ENCODE measurements at regions not wholly inside any gene's neighbourhood (a gene's known extent, or its start where the extent isn't known, plus 50 kb on each side); places are given as distances from the start of the nearest gene placed in this dataset.

DNA sequence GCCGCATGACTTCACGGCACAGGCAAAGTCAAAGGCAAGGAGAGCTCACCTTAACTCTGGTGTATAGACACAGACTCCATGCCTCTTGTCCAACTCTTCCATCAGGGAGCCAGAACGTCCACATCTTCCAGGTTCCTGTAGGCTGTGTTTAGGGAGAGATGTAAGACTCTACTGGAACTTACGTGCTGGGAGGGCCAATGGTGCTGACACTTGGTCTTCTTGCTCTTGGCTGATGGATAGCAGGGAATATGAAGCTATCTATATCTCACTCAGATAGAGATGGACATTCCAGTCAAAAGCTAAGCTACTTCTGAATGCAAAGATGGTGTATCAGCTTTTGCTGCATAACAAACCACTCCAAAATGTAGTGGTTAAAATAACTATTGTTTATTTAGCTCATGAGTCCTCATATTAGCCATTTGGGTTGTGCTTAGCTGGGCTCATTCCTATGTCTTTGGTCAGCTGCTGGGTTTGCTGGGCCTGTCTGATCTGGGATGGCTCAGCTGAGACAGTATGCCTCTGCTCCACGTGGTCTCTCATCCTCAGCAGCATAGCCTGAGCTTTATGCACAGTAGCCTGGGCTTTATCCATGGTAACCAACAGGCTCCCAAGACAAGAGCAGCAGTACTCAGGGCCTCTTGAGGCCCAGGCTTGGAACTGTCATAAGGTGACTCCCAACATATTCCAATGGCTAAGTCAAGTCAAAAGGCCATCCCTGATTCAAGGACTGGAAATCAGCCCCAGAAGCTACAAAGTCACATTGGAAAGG, 111.6 kb downstream of the SNX5 start (continued):
- TF ChIP-seq, protein P1, sequence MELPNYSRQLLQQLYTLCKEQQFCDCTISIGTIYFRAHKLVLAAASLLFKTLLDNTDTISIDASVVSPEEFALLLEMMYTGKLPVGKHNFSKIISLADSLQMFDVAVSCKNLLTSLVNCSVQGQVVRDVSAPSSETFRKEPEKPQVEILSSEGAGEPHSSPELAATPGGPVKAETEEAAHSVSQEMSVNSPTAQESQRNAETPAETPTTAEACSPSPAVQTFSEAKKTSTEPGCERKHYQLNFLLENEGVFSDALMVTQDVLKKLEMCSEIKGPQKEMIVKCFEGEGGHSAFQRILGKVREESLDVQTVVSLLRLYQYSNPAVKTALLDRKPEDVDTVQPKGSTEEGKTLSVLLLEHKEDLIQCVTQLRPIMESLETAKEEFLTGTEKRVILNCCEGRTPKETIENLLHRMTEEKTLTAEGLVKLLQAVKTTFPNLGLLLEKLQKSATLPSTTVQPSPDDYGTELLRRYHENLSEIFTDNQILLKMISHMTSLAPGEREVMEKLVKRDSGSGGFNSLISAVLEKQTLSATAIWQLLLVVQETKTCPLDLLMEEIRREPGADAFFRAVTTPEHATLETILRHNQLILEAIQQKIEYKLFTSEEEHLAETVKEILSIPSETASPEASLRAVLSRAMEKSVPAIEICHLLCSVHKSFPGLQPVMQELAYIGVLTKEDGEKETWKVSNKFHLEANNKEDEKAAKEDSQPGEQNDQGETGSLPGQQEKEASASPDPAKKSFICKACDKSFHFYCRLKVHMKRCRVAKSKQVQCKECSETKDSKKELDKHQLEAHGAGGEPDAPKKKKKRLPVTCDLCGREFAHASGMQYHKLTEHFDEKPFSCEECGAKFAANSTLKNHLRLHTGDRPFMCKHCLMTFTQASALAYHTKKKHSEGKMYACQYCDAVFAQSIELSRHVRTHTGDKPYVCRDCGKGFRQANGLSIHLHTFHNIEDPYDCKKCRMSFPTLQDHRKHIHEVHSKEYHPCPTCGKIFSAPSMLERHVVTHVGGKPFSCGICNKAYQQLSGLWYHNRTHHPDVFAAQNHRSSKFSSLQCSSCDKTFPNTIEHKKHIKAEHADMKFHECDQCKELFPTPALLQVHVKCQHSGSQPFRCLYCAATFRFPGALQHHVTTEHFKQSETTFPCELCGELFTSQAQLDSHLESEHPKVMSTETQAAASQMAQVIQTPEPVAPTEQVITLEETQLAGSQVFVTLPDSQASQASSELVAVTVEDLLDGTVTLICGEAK (IDR thresholded peaks at IDR 0.05): no peak
- TF ChIP-seq, protein P1 (CRISPR knock-in tag; IDR thresholded peaks at IDR 0.05): 0 out of 2 replicates have a peak, but pooled peaks have one; percentile 12
- TF ChIP-seq, protein P2, sequence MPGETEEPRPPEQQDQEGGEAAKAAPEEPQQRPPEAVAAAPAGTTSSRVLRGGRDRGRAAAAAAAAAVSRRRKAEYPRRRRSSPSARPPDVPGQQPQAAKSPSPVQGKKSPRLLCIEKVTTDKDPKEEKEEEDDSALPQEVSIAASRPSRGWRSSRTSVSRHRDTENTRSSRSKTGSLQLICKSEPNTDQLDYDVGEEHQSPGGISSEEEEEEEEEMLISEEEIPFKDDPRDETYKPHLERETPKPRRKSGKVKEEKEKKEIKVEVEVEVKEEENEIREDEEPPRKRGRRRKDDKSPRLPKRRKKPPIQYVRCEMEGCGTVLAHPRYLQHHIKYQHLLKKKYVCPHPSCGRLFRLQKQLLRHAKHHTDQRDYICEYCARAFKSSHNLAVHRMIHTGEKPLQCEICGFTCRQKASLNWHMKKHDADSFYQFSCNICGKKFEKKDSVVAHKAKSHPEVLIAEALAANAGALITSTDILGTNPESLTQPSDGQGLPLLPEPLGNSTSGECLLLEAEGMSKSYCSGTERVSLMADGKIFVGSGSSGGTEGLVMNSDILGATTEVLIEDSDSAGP (CRISPR knock-in tag; IDR thresholded peaks at IDR 0.05; ENCODE audit: borderline replicate concordance): 0 out of 2 replicates have a peak, but pooled peaks have one; percentile 16
- no peak for TF ChIP-seq TBP (CRISPR knock-in tag; IDR thresholded peaks at IDR 0.05)
- TF ChIP-seq, protein P3, sequence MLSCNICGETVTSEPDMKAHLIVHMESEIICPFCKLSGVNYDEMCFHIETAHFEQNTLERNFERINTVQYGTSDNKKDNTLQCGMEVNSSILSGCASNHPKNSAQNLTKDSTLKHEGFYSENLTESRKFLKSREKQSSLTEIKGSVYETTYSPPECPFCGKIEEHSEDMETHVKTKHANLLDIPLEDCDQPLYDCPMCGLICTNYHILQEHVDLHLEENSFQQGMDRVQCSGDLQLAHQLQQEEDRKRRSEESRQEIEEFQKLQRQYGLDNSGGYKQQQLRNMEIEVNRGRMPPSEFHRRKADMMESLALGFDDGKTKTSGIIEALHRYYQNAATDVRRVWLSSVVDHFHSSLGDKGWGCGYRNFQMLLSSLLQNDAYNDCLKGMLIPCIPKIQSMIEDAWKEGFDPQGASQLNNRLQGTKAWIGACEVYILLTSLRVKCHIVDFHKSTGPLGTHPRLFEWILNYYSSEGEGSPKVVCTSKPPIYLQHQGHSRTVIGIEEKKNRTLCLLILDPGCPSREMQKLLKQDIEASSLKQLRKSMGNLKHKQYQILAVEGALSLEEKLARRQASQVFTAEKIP (CRISPR knock-in tag; IDR thresholded peaks at IDR 0.05; ENCODE audit: borderline replicate concordance): no peak
- no peak for TF ChIP-seq ATAD3A (CRISPR knock-in tag; IDR thresholded peaks at IDR 0.05)
- no peak for TF ChIP-seq ZNF138 (CRISPR knock-in tag; IDR thresholded peaks at IDR 0.05; ENCODE audit: low read depth)
- TF ChIP-seq SALL2 (CRISPR knock-in tag; IDR thresholded peaks at IDR 0.05): no peak
- no peak for TF ChIP-seq ZNF160 (CRISPR knock-in tag; IDR thresholded peaks at IDR 0.05)
- no peak for TF ChIP-seq ZNF224 (CRISPR knock-in tag; IDR thresholded peaks at IDR 0.05)
- 0 out of 2 replicates have a peak, but pooled peaks have one; percentile 60 for TF ChIP-seq ZSCAN21 (CRISPR knock-in tag; IDR thresholded peaks at IDR 0.05; ENCODE audit: borderline replicate concordance)
- TF ChIP-seq MEF2D (CRISPR knock-in tag; IDR thresholded peaks at IDR 0.05): no peak
- TF ChIP-seq ZNF510 (CRISPR knock-in tag; IDR thresholded peaks at IDR 0.05; ENCODE audit: low read depth): no peak

Data from HepG2 (cell line).